GM19099 (cell line): ENCODE measurements at regions not wholly inside any gene's neighbourhood (a gene's known extent, or its start where the extent isn't known, plus 50 kb on each side); places are given as distances from the start of the nearest gene placed in this dataset.

Experiments
- POLR2A ChIP-seq: IDR thresholded peaks from 3 replicates; pipeline ENCODE4 v1.6.1; 2011; ENCODE audit warnings: low read depth; ENCODE audit not compliant: insufficient read length; ENCODE audit errors: extremely low read depth

- TF ChIP-seq POLR2A, result no peak
These were observed 319.6 kb upstream of the ARID1B start for GRCh38 chr6:156457601-156458000.

- no peak for TF ChIP-seq POLR2A
These were observed 321.3 kb upstream of the ARID1B start for GRCh38 chr6:156455847-156456246.

DNA sequence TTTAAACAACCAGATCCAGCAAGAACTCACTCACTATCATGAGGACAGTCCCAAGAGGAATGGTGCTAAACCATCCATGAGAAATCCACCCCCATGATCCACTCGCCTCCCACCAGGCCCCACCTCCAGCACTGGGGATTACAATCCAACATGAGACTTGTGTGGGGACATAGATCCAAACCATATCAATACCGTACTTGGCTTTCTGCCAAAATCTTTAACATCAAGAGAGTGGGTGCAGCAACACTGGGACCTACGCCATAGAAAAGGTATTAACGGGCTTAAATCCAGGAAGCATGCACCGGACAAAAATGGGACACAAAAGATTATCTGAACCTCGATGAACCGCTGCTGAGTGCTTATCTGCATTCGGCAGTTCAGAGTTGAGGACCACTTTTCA is 322.3 kb upstream of the ARID1B start:
- TF ChIP-seq POLR2A, result no peak

GRCh38 chr6:156451726-156452125 is 325.5 kb upstream of the ARID1B start:
- no peak for TF ChIP-seq POLR2A

GRCh38 chr6:156451088-156451487 is 326.1 kb upstream of the ARID1B start:
- TF ChIP-seq POLR2A, result no peak

DNA sequence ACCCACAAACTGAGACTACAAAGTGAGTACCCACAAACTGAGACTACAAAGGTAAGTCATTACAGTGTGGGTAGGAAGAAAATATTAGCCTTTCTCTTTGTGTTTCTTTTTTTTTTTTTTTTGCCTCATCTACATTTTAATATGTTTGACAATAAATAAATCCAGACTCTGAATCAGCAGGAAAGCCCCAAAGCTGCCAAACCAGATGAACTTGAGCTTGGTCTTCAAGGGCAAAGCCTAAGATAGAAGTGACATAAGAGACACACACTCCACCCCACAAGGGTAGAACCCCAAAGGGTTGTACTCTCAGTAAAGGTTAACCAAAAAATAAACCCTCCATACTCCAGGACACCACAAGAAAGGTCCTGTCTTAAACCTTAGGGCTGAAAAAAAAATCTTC is 326.8 kb upstream of the ARID1B start:
- no peak for TF ChIP-seq POLR2A

- no peak for TF ChIP-seq POLR2A
These were observed 327.6 kb upstream of the ARID1B start for GRCh38 chr6:156449569-156449968.

DNA sequence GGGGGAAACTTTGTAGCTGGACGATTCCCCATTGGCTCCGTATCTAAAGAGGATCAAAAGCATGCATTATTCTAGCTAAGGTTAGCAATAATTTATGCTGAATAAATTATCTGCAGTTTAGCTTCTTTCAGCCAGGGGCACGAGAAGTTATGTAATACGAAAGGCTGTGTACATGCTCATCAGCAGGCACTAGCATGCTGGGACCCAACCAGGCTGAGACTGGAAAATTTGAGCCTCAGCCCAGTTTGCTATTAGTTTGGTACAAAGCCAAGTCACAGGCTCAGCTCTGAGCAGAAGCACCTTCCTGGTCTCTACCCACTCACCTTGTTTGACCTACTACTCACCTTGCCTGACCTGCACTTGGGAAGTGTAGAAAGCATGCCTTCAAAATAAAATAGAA is 328.1 kb upstream of the ARID1B start:
- TF ChIP-seq POLR2A, result no peak

- TF ChIP-seq POLR2A, result no peak
These were observed 328.6 kb upstream of the ARID1B start for GRCh38 chr6:156448579-156448978.

DNA sequence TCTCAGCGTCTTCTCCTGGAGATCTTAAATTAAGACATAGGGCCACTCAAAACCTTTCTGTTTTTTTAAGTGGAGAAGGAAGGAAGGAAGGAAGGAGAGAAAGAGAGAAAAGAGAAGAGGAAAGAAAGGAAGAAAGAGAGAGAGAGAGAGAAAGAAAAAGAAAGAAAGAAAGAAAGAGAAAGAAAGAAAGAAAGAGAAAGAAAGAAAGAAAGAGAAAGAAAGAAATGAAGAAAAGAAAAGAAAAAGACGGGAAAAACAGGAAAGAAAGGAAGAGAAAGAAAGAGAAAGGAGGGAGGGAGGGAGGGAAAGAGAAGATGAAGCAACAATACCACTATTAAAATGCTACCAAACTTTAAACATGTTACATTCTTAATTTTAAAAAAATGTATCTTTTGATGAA is 336.5 kb upstream of the ARID1B start:
- TF ChIP-seq POLR2A, result no peak

DNA sequence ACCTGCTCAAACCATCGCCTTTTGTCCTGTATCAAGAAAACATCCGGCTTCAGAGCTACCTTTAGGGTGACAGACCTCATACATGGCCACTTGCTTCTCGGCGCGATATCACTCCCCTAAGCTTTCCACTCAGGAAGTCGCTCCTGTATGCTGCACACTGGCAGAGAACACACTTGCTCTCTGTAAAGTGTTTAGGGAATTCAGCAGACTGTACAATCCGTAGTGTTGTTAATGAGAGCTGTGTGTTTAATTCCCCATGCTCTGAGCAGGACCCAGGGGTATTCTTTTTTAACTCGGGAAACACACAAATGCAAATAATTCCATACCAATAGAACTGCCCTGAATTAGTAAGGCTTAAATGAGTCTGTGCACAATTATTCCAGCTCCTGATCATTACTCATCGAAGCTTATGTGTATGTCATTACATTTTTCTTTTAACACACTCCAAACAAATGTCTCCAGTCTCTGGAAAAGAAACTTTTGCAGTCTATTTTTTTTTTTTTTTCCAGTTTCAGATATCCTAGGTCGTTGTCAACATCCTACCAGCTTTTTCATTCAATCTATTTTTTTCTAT is 338.7 kb upstream of the ARID1B start:
- no peak for TF ChIP-seq POLR2A

DNA sequence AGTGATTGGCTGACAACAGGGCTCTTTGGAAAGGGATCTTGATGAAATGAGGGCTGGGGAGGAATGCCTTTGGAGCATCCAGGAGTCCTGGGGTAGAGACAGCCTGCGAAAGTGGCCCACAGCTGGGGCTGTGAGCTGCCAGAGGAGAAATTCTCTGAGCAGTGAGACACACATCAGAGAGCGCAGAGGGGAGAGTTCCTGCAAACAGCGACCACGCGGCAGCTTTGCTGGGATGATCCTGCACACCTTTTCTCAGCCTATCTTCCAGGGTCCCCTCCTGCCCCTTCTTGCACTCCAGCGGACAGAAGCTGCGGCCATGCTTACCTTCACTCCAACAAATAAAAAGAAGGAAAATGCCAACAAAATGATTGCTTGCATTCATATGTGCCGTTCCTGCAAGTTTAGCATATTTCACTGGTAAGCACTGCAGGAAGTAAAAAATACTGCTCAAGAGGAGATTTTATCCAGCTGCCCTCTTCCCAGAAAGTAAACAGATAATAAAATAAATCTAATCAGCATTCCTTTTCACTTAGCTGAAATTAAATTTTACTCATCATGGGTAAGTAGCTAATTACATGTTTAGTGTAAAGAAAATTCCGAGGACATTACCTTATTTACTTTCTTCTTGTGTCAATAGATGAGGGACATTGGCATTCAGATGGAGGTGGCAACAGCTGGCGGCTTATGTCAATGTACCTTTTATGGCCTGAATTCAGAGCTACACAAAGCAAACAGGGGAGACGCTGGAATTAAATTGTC is 339.9 kb upstream of the ARID1B start:
- no peak for TF ChIP-seq POLR2A

DNA sequence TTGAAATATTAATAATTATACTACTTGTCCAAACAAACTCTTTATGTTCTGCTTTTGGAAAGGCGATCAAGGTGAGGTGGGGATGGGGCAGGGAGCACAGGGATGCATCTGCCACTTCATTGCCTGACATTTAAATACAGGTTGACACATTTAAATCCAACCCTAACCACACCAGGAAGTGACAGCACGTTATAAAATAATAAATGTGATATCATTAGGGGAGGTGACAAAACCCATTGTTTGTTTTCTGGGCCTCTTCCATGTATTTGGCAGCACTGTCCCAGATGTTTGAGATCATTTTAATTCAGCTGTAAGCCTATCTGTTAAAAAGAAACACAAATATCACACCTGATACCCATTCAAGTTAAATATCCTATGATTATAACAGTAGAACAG is 342.4 kb upstream of the ARID1B start:
- TF ChIP-seq POLR2A, result no peak

DNA sequence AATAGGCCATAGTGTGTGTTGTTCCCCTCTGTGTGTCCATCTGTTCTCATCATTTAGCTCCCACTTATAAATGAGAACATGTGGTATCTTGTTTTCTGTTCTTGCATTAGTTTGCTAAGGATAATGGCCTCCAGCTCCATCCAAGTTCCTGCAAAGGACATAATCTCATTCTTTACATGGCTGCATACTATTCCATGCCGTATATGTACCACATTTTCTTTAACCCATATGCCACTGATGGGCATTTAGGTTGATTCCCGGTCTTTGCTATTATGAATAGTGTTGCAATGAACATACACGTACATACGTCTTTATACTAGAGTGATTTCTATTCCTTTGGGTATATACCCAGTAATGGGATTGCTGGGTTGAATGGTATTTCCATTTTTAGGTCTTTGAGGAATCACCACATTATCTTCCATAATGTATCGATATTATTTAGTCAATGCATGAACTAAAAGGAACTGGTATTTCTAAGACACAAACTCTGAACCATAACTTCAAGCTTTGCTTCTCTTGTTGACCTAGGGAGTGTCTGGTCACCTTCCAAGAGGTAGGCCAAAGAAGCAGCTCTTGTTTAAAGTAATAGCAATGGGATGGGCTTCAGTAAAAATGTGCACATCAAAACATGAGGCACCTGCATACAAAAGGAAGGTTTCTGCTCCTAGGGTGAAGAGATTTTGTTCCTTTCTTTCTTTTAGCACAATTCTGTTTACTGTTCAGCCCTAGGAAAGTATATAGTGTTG is 343.0 kb upstream of the ARID1B start:
- TF ChIP-seq POLR2A, result no peak

GRCh38 chr6:156432543-156432942 is 344.6 kb upstream of the ARID1B start:
- no peak for TF ChIP-seq POLR2A

DNA sequence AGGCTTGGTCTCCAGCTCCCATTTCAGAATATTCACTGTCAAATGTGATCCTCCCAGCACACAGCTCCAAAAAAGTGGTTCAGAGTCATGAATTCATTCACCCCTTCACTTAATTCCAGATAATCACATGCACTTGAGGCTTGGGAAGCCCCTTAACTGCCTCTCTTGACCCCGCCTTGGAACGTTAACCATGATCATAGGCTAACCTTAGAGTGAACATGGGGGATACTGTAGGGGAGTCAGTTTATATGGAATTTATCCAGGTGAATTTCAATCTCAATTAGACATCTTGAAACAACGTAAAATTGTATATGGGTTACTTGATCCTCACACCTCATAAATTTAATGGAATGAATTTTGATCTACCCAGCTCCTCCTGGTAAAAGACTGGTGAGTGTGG is 346.8 kb upstream of the ARID1B start:
- no peak for TF ChIP-seq POLR2A

DNA sequence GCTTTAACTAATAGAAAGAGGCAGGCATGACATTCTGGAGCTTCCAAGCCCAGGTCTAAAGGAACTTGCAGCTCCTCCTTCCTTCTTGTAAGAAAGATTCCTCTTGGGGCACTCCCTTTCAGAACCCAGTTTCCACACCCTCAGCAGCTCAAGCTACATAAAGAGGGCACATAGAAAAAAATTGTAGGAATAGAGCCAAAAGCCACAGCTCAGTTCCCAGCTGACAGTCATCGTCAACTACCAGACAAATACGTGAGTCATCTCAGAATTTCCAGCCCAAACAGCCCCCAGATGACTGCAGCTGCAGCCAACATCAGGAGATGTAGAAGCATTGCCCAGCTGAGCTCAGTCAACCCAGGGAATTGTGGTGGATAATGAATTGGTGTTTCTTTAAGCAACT is 349.8 kb upstream of the ARID1B start:
- no peak for TF ChIP-seq POLR2A
